GM23248 (cell line): ENCODE measurements at regions not wholly inside any gene's neighbourhood (a gene's known extent, or its start where the extent isn't known, plus 50 kb on each side); places are given as distances from the start of the nearest gene placed in this dataset.

Experiments used
- EZH2 ChIP-seq: fragments of 200-600 bp; sonication (generic); IDR thresholded peaks from 2 replicates; pipeline ENCODE4 v1.6.1; 2018; ENCODE audit warnings: antibody characterized with exemption, mild to moderate bottlenecking; ENCODE audit not compliant: insufficient read depth, poor library complexity, severe bottlenecking
- EZH2phosphoT487 ChIP-seq: fragments of 200-600 bp; sonication (generic); IDR thresholded peaks from 2 replicates; pipeline ENCODE4 v1.6.1; 2018; ENCODE audit warnings: antibody characterized with exemption, moderate library complexity, mild to moderate bottlenecking, low read depth; ENCODE audit not compliant: insufficient read depth

DNA sequence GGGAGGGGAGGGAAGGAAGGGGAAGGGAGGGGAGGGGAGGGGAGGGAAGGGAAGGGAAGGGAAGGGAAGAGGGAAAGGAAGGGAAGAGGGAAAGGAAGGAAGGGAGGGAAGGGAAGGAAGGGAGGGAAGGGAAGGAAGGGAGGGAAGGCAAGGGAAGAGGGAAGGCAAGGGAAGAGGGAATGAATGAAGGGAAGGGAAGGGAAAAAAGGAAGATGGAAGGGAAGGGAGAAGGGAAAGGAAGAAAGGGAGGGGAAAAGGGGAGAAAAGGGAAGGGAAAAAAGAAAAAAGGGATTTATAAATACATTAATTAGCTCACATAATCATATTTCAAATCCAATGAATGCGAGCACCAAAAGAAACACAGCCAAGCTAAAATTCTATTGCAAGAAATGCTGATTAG is 202.9 kb upstream of the LRRTM4 start:
- TF ChIP-seq EZH2phosphoT487 (no peak), EZH2 (no peak)
